Right lobe of liver (tissue), 4 donors: ENCODE measurements at regions not wholly inside any gene's neighbourhood (a gene's known extent, or its start where the extent isn't known, plus 50 kb on each side); places are given as distances from the start of the nearest gene placed in this dataset.

Experiments
- POLR2A ChIP-seq: fragments of 450-650 bp; IDR thresholded peaks from one replicate; pipeline ENCODE4 v1.6.1; 2017; ENCODE audit warnings: antibody characterized with exemption, mild to moderate bottlenecking
- TF ChIP-seq, protein P1 (sequence below), 4 donors: fragments of 200-600 bp in 3 of 4; fragments of 450-650 bp in 1 of 4; IDR thresholded peaks; one replicate each; pipeline versions ENCODE4 v1.5.1 to v1.8.0; 2016 to 2022; ENCODE audit warnings: antibody characterized with exemption in 4 of 4, mild to moderate bottlenecking in 2 of 4
- donor health status: DM: no; HTN: no; CAD: no.
- donor health status: DM: no; HTN: no; CAD: no.
- donor health status: DM: no; HTN: yes; CAD: no.

DNA sequence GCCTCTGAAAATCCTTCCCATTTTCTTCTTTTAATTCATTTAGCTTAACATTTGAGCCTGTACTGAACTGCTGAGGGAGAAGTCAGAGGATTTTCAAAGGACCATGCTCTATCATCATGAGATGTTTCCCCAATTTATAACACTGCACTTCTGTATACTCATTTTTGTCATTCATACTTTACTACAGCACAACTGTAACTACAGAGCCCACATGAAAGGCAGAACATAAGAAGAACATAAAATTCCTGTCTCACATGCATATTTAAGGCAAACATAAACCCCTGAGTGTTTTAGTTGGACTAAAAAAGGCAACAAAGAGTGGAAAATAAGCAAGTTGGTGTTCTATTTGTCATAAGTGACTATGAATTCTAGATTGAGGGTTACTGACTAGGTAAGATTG, 237.7 kb upstream of the ARPP21 start:
- TF ChIP-seq, protein P1, sequence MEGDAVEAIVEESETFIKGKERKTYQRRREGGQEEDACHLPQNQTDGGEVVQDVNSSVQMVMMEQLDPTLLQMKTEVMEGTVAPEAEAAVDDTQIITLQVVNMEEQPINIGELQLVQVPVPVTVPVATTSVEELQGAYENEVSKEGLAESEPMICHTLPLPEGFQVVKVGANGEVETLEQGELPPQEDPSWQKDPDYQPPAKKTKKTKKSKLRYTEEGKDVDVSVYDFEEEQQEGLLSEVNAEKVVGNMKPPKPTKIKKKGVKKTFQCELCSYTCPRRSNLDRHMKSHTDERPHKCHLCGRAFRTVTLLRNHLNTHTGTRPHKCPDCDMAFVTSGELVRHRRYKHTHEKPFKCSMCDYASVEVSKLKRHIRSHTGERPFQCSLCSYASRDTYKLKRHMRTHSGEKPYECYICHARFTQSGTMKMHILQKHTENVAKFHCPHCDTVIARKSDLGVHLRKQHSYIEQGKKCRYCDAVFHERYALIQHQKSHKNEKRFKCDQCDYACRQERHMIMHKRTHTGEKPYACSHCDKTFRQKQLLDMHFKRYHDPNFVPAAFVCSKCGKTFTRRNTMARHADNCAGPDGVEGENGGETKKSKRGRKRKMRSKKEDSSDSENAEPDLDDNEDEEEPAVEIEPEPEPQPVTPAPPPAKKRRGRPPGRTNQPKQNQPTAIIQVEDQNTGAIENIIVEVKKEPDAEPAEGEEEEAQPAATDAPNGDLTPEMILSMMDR (IDR thresholded peaks at IDR 0.05) = no peak
- no peak for TF ChIP-seq POLR2A
